HL-60 (cell line): ENCODE measurements at regions not wholly inside any gene's neighbourhood (a gene's known extent, or its start where the extent isn't known, plus 50 kb on each side); places are given as distances from the start of the nearest gene placed in this dataset.

Experiments
- DNase-seq, 2 experiments: peaks; one replicate each; pipeline ENCODE4 v3.0.0-alpha.2; 2010 to 2020; ENCODE audit warnings: low read depth in 1 of 2, low spot score in 1 of 2
- H3K27ac ChIP-seq: fragments of 250-450 bp; sonication (Bioruptor Pico); replicated peaks from 2 replicates; pipeline ENCODE4 v1.5.1; 2020; ENCODE audit warnings: mild to moderate bottlenecking, moderate library complexity
- H3K27me3 ChIP-seq: fragments of 250-450 bp; sonication (Bioruptor Pico); 2 replicates; pipeline ENCODE4 v1.5.1; 2021; ENCODE audit warnings: mild to moderate bottlenecking, moderate library complexity; ENCODE audit not compliant: insufficient read depth, poor library complexity, severe bottlenecking
- H3K4me3 ChIP-seq: replicated peaks from 2 replicates; pipeline ENCODE4 v1.5.1; 2011; ENCODE audit warnings: mild to moderate bottlenecking, control low read depth, low read length; ENCODE audit not compliant: insufficient read depth
- CTCF ChIP-seq: IDR thresholded peaks from one replicate; pipeline ENCODE4 v1.5.1; 2011; ENCODE audit warnings: low read length, control low read depth, inconsistent platforms; ENCODE audit not compliant: insufficient read depth
- GABPA ChIP-seq: IDR thresholded peaks from 2 replicates; pipeline ENCODE4 v1.6.1; 2012; ENCODE audit warnings: low read depth
- POLR2AphosphoS5 ChIP-seq: IDR thresholded peaks from 2 replicates; pipeline ENCODE4 v1.6.1; 2012; ENCODE audit warnings: low read depth
- SPI1 ChIP-seq: IDR thresholded peaks from 2 replicates; pipeline ENCODE4 v1.6.1; 2012; ENCODE audit warnings: low read depth, mild to moderate bottlenecking, borderline replicate concordance
- TF ChIP-seq, protein P1 (sequence below): IDR thresholded peaks from 2 replicates; pipeline ENCODE4 v1.6.1; 2012; ENCODE audit warnings: low read depth; ENCODE audit not compliant: insufficient replicate concordance

GRCh38 chr16:61575617-61576016 is 460.6 kb downstream of the CDH8 start:
- no peak overlapping the region for H3K27ac ChIP-seq
- H3K27me3 ChIP-seq: no peaks in the 10 kb centered on the region
- no peak overlapping the region for H3K4me3 ChIP-seq
- TF ChIP-seq GABPA (no peak), POLR2AphosphoS5 (no peak), CTCF (no peak), SPI1 (no peak)
- TF ChIP-seq, protein P1, sequence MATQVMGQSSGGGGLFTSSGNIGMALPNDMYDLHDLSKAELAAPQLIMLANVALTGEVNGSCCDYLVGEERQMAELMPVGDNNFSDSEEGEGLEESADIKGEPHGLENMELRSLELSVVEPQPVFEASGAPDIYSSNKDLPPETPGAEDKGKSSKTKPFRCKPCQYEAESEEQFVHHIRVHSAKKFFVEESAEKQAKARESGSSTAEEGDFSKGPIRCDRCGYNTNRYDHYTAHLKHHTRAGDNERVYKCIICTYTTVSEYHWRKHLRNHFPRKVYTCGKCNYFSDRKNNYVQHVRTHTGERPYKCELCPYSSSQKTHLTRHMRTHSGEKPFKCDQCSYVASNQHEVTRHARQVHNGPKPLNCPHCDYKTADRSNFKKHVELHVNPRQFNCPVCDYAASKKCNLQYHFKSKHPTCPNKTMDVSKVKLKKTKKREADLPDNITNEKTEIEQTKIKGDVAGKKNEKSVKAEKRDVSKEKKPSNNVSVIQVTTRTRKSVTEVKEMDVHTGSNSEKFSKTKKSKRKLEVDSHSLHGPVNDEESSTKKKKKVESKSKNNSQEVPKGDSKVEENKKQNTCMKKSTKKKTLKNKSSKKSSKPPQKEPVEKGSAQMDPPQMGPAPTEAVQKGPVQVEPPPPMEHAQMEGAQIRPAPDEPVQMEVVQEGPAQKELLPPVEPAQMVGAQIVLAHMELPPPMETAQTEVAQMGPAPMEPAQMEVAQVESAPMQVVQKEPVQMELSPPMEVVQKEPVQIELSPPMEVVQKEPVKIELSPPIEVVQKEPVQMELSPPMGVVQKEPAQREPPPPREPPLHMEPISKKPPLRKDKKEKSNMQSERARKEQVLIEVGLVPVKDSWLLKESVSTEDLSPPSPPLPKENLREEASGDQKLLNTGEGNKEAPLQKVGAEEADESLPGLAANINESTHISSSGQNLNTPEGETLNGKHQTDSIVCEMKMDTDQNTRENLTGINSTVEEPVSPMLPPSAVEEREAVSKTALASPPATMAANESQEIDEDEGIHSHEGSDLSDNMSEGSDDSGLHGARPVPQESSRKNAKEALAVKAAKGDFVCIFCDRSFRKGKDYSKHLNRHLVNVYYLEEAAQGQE: no peak
- DNase-seq: no peak

DNA sequence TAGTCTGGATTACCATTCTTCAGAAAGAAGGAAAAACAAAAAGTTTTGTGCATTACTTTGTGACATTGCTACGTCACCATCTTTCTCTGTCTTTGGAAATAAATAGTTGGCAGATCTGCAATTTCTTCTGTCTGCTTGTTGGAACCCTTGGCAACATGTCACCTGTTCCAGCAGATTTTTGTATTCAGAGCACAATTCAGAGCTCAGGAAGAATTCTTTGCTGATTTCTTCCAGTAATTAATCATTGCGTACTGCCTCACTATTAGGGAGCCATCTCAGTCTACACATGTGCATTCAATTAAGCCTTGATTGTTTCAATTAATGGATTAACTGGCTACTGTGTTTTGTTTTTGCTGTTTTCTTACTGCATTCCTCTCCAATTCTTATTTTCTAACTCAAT is 467.2 kb downstream of the CDH8 start:
- DNase-seq: no peak
- no peak for TF ChIP-seq CTCF
- TF ChIP-seq, protein P1: no peak
- TF ChIP-seq POLR2AphosphoS5: no peak
- no peak for TF ChIP-seq SPI1
- no peak for TF ChIP-seq GABPA
- Histone ChIP-seq H3K4me3 (no peak overlapping the region), H3K27me3 (no peaks in the 10 kb centered on the region), H3K27ac (no peak overlapping the region)

DNA sequence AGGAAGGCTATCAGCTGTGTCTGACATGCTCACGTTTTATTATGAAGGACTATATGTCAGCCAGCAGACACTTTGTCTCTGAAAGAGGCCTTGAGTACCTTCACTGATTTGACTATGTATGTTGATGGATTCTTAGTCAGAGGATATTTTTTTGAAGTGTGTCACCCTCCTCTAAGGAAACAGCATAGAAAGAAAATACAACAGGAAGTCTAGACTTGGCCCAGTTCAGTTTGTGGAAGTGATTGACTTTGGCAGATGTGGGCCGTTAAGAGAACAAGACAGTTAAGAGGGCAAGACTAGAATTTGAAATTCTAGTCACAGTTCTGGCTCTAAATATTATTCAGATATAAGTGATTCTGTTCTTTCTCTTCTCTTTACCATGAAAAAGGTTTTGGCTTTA is 471.5 kb downstream of the CDH8 start:
- no peak for DNase-seq
- no peaks in the 10 kb centered on the region for H3K27me3 ChIP-seq
- TF ChIP-seq CTCF (no peak), SPI1 (no peak), POLR2AphosphoS5 (no peak), GABPA (no peak)
- TF ChIP-seq, protein P1: no peak
- H3K4me3 ChIP-seq: no peak overlapping the region
- H3K27ac ChIP-seq: no peak overlapping the region
